WI38 (cell line): ENCODE measurements at regions not wholly inside any gene's neighbourhood (a gene's known extent, or its start where the extent isn't known, plus 50 kb on each side); places are given as distances from the start of the nearest gene placed in this dataset.

Experiments used
- H3K4me3 ChIP-seq: 2 replicates; pipeline ENCODE4 v1.5.1; 2011; ENCODE audit warnings: low read depth, mild to moderate bottlenecking, control low read depth, low read length
- CTCF ChIP-seq: IDR thresholded peaks from 2 replicates; pipeline ENCODE4 v1.5.1; 2012; ENCODE audit warnings: low read depth, mild to moderate bottlenecking, control low read depth, low read length

DNA sequence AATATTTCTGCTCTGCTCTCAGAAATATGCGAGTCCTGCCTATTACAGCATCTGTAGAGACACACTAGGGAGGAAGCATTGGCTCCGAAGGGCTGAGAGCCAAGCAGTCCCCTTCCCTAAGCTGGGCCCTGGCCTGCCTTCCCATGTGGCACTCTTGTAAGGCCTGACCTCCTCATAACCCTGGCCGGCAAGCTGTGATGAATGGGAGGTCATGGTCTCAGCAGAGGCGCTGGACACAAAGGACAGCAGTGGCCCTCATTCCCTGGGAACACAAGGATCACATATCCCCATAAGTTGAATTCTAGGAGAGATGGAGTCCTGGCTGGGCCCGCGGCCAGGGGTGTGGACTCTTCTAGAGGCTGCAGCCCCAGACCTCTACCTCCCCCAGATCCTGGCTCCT is 483.3 kb downstream of the ZNF536 start:
- TF ChIP-seq CTCF: no peak
- H3K4me3 ChIP-seq: no peak overlapping the region

- no peak overlapping the region for H3K4me3 ChIP-seq
- no peak for TF ChIP-seq CTCF
Observed at GRCh38 chr19:30854661-30855060, 482.5 kb downstream of the ZNF536 start.

- no peak for TF ChIP-seq CTCF
- H3K4me3 ChIP-seq: no peak overlapping the region
Observed at GRCh38 chr19:30854207-30854606, 482.0 kb downstream of the ZNF536 start.

DNA sequence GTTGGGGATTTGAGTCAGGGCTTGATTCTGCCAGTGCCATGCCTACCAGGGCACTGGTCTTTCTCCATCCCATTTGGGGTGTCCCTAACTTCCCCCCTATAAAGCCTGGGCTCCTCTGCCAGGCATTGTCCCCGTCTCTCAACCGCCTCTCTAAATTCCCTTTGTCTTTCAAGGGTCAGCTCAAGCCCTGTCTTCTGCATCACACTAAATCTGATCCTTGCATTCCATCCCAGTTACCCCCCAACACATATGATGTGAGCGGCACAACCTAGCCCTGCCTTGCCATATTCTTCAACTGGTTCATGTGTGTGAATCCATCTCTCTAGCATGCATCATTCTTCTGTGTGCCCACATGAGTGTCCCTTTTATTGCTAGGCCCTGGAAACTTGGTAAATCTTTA is 480.9 kb downstream of the ZNF536 start:
- no peak for TF ChIP-seq CTCF

DNA sequence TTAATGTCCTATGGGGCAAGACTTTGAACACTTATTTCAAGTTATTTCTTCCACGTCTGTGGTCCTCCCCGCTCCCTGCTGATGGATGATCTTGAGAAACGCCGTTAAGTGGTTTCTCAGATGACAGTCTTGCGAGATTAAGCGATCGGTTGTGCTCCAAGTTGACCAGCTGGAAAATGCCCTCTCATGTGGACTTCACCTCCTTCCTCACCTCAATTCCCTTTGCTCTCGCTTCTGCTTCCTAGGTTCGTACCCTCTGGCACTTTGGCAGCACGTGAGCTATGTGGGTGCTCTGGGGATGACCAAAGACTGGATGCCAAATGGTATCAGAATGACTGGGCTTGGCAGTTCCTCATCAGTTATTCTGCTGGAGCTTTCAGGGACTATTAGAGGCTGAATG is 480.0 kb downstream of the ZNF536 start:
- TF ChIP-seq CTCF: no peak
- H3K4me3 ChIP-seq: no peak overlapping the region

More for the DNA sequence above, 480.9 kb downstream of the ZNF536 start:
- no peak overlapping the region for H3K4me3 ChIP-seq

DNA sequence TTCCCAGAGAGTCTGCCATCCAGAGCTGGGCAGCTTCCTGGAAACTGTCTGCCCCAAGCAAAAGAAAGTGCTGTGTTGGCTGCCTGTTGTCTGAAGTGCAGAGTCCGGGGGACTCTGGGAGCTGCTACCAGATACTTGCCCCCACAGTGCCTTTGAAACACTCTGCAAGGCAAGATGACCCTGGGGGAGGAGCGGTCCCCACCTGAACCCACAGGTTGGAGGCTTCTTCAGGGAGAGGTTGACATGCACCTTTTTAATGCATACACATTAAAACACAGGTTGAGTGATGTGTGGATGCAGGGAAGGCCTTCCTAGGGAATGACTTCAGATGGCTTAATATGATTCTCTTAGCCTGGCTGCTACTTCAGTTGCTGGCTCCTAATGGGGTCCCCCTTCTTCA is 479.5 kb downstream of the ZNF536 start:
- no peak overlapping the region for H3K4me3 ChIP-seq
- no peak for TF ChIP-seq CTCF

DNA sequence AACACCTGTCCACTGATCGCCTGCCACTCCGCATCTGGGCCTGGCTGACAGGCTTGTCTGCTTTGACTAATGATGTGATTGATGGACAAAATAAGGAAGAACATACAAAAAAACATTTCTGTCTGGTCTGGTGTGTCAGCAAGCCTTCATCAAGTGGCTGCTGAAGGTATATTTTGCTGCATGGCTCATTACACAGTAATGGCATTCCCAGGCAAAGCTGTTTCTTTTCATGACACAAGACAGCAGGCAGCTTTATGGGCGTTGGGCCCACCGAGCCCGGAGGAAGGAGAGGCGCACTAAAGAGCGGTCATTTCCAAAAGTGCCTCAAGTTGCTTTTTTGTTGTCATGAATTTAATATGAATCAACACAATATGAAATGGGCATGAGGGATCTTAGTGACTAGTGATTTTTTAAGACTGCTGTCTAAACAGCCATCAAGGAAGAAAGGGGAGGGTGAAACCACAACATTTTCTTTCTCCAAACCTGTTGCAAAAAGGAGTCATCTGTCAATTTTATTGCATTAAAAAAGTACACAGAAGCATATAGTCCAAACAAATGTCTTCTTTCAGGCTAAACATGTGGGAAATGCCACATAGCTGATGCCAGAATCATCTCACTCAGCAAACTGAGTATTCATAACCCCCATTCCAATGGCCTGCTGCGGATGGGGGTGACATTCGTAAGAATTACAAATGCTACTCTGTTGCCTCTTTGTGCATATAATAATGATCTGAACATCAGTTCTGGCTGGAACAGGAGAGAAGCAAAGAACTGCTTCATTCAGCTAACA is 476.6 kb downstream of the ZNF536 start:
- TF ChIP-seq CTCF: no peak
- no peak overlapping the region for H3K4me3 ChIP-seq
